ENCODE measurements at regions not wholly inside any gene's neighbourhood (a gene's known extent, or its start where the extent isn't known, plus 50 kb on each side); places are given as distances from the start of the nearest gene placed in this dataset.
A peak's percentile ranks its signal among the peaks of the same experiment; 100 is the strongest.
"Not testable (repeated sequence)": the region's sequence is repeated elsewhere in the genome, so short reads cannot be mapped to it uniquely, and the experiment has no call there.

- no peak for TF ChIP-seq CTCF (IDR thresholded peaks at IDR 0.05; ENCODE audit: insufficient read depth, low read length)
- DNase-seq (ENCODE audit: low read depth): no peak
- no peak overlapping the region for H3K4me3 ChIP-seq (ENCODE audit: low read depth, low read length)
These were observed 309.4 kb downstream of the ZNF674 start for GRCh38 chrX:46235778-46236177.

GRCh38 chrX:46234775-46235174, 310.4 kb downstream of the ZNF674 start:
- TF ChIP-seq CTCF (IDR thresholded peaks at IDR 0.05; ENCODE audit: insufficient read depth, low read length): no peak
- peak; percentile 2 for DNase-seq (ENCODE audit: low read depth)
- no peak overlapping the region for H3K4me3 ChIP-seq (ENCODE audit: low read depth, low read length)

GRCh38 chrX:46228389-46228788, 316.8 kb downstream of the ZNF674 start:
- DNase-seq (ENCODE audit: low read depth): no peak
- no peak for TF ChIP-seq CTCF (IDR thresholded peaks at IDR 0.05; ENCODE audit: insufficient read depth, low read length)

GRCh38 chrX:46226422-46226821, 318.8 kb downstream of the ZNF674 start:
- no peak for DNase-seq (ENCODE audit: low read depth)
- TF ChIP-seq CTCF (IDR thresholded peaks at IDR 0.05; ENCODE audit: insufficient read depth, low read length): no peak
- H3K4me3 ChIP-seq (ENCODE audit: low read depth, low read length): no peak overlapping the region

More at GRCh38 chrX:46228389-46228788, 316.8 kb downstream of the ZNF674 start:
- H3K4me3 ChIP-seq (ENCODE audit: low read depth, low read length): no peak overlapping the region

- not testable (repeated sequence) for H3K4me3 ChIP-seq (ENCODE audit: low read depth, low read length); DNase-seq (ENCODE audit: low read depth)
These were observed 321.7 kb downstream of the ZNF674 start for GRCh38 chrX:46223499-46223898.

- no peak overlapping the region for H3K4me3 ChIP-seq (ENCODE audit: low read depth, low read length)
- TF ChIP-seq CTCF (IDR thresholded peaks at IDR 0.05; ENCODE audit: insufficient read depth, low read length): no peak
- DNase-seq (ENCODE audit: low read depth): no peak
These were observed 324.4 kb downstream of the ZNF674 start for GRCh38 chrX:46220822-46221221.

- no peak for DNase-seq (ENCODE audit: low read depth)
- TF ChIP-seq CTCF (IDR thresholded peaks at IDR 0.05; ENCODE audit: insufficient read depth, low read length): no peak
- no peak overlapping the region for H3K4me3 ChIP-seq (ENCODE audit: low read depth, low read length)
These were observed 326.8 kb downstream of the ZNF674 start for GRCh38 chrX:46218373-46218772.
